Right hindlimb (tissue), 1 donor: ENCODE measurements at regions not wholly inside any gene's neighbourhood (a gene's known extent, or its start where the extent isn't known, plus 50 kb on each side); places are given as distances from the start of the nearest gene placed in this dataset.

Source experiments
- DNase-seq: peaks from one replicate; pipeline ENCODE4 v3.0.0-alpha.2; 2018

- DNase-seq, result no peak
Observed at GRCh38 chr22:49373289-49373666, 454.4 kb downstream of the BRD1 start.

GRCh38 chr22:49372530-49373288 is 455.0 kb downstream of the BRD1 start:
- DNase-seq, result no peak

DNA sequence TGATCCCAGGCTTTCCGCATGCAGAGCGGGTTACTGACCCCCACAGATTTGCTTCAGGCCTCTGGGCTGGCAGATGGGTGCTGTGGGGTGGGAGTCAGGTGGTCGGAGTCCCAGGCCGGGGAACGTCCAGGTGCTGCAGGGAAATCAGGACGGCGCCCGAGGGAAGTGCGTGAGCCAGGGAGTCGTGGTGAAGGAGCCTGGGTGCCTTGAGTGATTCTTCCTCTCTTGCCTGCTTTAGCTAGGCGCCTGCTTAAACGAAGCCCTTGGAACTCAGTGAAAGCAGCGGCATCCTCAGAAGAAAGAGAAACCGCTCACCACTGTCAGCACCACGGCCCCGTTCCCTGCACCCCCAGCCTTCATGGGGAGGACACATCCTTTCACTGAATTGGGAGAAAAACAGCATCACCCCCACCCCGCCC is 455.6 kb downstream of the BRD1 start:
- no peak for DNase-seq

DNA sequence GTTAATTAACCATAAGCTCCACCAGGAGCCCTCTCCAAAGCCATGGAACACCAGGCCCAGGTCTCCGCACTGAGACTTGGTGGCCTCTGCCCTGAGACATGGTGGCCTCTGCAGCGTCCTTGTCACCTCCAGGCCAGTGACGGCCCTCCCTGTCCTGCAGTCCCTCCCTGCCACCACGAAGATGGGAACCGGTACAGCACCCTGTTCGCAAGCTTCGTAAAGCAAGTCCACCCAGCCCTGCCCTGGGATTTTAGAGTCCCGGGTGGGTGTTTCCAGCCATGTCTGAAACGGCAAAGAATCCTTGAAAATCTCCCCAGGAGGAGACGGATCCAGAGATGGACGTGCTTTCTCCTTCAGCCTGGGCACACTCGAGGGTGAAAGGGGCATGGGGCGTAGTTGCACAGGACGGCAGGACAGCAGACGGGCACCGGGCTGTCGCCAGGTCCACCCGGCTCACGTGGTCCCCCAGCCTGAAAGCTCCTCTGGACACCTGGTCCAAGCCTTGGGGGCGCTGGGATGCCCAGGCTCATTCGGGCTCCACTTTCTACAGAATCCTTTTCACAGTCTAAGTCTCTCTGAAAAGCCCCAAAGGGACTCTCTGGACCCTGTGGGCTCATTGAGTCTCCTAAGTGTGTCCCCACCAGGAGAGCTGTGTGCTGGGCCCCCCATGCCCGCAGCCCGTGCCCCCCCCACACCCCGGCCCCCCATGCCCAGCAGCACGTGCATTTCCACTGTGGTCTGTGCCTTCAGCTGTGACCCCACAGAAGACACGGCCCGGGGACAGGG is 456.2 kb downstream of the BRD1 start:
- no peak for DNase-seq

DNA sequence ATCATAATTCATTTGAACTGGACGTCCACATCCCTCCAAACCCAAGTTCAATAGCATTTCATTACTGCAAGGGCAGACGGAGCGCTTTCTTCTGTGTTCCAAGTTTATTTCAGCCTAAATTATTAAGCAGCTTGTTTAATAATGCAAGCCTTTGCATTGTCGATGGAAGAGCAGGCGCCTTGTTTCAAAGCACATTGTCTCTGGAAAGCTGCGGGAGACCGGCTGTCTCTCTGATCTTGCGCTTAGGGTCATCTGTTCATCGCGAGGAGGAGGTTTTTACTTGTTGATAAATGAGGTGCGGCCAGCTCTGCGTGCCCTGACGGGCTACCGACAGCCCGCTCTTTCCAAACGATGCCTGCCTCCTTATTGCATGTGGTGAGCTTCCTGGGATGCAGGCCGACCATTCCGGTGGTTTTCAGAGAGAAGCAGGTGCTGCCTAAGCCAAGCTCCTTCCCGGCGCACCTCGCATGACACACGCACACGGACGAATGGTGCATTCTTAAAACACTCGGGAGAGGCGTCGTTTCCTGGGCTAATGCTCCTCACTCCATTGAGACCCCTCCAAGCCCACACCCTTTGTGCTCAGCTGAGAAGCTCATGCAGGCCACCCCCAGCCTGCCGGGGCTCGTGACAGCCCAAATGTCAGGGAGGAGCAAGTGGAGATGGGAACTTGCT is 456.9 kb downstream of the BRD1 start:
- DNase-seq, result no peak

GRCh38 chr22:49369726-49370626 is 457.7 kb downstream of the BRD1 start:
- no peak for DNase-seq

DNA sequence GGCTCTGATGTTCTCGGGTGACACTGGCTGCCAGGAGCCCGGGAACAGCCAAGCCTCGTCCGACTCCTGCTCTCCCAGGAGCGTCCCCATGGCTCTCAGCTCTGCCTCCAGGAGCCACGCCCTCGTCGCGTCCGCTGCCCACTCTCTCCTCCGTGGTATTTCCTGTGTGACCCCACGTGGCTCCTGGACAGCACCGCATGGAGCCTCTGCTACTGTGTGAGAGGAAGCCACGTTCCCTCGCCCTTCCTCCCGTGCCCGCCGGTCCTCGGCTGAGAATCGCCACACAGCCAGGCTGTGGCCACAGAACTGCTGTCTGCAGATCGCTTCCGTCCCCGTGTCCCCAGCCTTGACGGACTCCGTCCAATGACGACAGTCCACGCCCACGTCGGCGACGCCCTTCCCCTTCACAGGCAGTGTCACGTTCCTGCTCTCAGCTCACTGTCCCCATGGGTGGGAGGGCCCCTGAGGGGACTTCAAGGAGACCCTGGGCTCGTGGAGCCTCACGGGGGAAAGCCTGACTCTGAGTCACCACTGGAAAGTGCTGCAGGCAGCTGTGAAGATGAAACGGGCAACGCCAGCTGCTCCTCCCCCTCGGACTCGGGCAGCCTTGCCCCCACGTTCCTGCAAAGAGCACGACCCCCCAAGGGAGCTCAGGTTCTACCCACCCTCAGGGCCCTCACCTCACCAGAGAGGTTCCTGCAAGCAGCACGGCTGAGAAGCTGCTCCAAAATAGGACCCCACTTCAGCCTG is 458.5 kb downstream of the BRD1 start:
- no peak for DNase-seq

DNA sequence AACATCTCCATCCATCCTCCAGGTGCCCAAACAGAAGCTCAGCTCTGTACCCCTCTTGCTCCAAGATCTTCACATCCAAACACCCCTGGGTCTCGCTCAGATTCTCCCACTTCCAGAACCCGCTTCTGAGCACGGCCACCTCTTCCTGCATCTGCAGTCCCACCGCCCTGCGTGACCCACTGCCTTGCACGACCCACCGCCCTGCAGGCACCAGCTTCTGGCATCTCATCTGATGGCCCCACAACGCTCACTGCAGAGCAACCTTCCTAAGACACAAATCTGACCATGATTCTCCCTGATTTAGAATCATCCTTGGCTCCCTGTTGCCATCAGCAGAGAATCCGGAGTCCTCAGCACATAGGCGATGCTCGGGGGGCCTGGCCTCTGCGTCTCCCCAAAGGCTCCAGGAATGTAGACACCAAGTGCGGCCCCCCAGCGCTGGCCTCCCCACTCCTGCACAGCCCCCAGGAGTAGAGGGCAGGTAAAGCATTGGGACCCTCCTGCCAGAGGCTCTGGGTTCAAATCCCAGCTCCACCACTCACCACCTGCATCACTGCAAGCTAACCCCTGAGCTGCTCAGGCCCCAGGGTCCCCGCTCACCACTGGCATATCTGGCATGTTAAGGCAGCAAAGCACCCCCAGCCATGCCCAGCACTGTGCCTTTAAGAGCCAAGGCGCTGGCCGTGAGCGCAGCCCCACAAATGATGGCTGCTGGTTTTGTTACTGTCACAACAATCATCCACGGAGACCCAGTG is 459.3 kb downstream of the BRD1 start:
- DNase-seq, result no peak

DNA sequence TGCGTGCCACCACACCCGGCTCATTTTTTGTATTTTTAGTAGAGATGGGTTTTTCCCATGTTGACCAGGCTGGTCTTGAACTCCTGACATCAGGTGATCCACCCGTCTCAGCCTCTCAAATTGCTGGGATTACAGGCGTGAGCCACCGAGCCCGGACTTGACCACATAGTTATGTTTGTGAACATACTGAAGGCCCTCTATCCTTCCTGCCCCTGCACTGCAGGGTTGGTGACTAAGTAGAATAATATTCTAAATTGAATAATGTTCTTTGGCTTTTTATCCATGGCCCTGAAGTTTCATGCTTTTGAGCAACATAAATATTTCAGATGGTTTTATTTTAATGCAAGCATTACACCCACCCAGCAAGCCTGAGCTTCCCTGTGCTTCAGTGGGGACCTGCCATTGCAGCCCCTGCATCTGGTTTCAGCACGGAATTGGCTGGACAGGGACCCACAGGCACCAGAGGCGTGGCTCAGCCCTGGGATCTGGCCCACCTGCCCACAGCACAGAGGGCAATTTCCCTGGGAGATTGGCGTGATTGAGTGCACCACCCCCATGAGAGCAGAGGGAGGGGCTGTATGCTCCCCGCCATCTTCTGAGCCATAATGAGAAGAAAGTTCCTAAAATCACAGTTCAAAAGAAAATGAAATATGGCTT is 460.5 kb downstream of the BRD1 start:
- DNase-seq, result no peak

DNA sequence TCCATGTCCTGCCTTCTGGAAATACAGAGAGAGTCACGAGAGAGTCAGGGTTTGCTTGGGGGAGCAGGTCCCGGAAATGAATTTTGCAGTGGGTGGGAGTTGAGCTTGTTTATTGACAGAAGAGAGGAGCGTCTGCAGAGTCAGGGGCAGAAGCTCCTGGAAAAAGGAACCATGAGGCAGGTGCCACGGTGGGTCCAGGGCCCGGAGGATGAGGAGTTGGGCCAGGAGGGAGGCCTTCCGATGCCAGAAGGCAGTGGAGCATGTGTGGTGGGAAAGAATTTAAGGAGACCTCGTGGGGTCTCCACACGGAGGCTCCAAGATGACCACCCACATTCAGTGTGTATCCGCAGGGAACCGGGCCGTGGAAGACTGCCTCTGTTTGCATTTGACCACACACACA is 461.2 kb downstream of the BRD1 start:
- DNase-seq, result no peak

GRCh38 chr22:49365910-49366309 is 461.8 kb downstream of the BRD1 start:
- DNase-seq, result no peak

GRCh38 chr22:49365191-49365837 is 462.4 kb downstream of the BRD1 start:
- DNase-seq, result no peak

DNA sequence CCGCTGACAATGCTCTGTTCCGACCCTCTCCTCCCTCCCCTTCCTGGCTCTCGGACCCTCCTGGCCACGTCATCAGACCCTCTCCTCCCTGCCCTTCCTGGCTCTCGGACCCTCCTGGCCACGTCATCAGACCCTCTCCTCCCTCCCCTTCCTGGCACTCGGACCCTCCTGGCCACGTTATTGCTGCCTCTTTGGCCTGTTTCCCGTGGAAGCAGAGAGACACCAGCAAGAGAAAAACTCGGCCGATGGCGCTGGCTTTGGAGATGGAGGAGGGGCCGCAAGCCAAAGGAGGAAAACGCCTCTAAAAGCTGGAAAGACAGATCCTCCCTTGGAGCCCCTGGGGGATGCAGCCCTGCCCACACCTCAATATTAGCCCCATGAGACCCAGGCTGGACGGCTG is 463.3 kb downstream of the BRD1 start:
- DNase-seq, result no peak

DNA sequence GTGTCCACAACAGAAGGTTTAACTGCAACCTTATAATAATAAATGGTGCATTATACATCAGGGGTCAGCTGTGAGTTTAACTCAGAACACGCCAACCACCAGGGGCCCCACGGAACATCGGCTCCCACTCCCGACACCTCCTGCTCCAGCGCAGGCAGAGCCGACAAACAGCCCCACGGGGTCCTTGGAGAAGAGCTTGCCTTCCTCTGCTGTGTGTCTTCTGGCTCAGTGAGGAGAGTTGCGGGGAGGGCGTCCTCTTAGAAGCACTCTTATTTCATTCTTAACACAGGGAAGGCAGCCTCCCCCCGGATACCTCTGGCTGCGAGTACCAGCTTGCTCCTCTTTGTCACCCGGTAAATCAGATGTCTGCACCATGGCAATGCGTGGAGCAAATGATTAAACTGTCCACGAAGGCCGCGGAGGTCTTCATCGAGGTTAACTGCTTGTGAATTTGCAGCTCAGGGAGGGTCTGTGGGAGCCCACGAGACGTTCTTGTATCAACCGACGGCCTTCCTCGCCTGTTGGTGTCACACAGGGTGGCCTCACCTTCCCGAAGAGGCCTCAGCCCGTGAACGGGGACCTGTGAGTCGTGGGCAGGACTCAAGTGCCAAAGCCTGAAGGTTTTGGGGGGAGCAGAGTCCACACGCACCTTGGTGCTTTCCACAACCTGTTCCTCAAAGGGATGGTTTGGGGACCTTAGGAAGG is 464.0 kb downstream of the BRD1 start:
- DNase-seq, result no peak

- DNase-seq, result no peak
Observed at GRCh38 chr22:49362211-49362839, 465.3 kb downstream of the BRD1 start.

- DNase-seq, result no peak
Observed at GRCh38 chr22:49361164-49361563, 466.5 kb downstream of the BRD1 start.

GRCh38 chr22:49360746-49361145 is 466.9 kb downstream of the BRD1 start:
- DNase-seq, result no peak

- DNase-seq, result no peak
Observed at GRCh38 chr22:49359076-49359475, 468.6 kb downstream of the BRD1 start.
